ACHN (cell line): ENCODE measurements at regions not wholly inside any gene's neighbourhood (a gene's known extent, or its start where the extent isn't known, plus 50 kb on each side); places are given as distances from the start of the nearest gene placed in this dataset.
"Not testable (repeated sequence)": the region's sequence is repeated elsewhere in the genome, so short reads cannot be mapped to it uniquely, and the experiment has no call there.

Experiments
- DNase-seq: peaks from one replicate; pipeline ENCODE4 v3.0.0-alpha.2; 2015
- in situ Hi-C: cut with HindIII; loops from 2 replicates; pipeline ENCODE4 v1.10.0; 2017; ENCODE audit warnings: low sequenced_read_pairs, low pct_ligation_motif_present, low pct_unique_long_range_greater_than_20kb

DNA sequence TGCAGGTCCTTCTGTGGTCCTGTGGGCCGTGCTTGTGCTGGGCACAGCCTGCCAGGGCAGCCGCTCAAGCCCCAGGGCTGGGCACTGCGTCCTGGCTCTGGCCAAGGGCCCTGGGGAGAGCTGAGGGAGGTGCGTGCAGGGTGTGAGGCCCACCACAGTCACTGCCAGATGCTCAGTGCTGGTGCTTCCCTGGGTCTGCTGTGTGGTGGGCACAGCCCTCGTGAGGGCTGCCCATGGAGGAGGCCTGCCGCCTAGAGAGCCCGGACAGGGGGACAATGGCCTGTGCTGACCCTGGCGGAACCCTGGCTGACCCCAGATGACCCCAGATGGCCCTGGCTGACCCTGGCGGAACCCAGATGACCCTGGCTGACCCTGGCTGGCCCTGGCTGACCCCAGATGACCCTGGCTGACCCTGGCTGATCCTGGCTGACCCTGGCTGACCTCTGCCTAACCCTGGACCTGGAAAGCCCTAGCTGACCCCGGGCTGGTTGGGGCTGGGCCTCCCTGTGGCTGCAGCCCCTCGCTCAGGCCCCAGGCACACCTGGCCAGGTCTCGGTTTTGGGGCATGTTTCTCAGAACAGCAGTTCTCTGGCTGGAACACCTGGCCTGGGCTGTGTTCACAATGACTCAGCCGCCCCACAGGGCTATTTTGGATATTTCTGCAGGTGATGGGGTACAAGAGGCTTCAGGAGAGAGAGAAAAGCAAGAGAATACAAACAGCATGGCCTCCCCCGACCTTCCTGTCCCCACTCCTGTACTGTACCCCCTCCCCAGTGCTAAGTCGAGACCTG is 55.4 kb downstream of the TMEM121 start:
- DNase-seq = no peak
- in situ Hi-C loops = no loop called here

DNA sequence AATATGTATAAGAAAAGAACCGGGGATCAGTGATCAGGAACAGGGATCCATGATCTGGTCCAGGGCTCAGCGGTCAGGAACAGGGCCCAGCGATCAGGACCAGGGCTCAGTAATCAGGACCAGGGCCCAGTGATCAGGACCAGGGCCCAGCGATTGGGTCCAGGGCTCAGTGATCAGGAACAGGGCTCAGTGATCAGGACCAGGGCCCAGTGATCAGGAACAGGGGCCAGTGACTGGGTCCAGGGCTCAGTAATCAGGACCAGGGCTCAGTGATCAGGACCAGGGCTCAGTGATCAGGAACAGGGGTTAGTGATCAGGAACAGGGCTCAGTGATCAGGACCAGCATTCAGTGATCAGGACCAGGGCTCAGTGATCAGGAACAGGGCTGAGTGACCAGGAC is 56.3 kb downstream of the TMEM121 start:
- in situ Hi-C loops = no loop called here
- no peak for DNase-seq

DNA sequence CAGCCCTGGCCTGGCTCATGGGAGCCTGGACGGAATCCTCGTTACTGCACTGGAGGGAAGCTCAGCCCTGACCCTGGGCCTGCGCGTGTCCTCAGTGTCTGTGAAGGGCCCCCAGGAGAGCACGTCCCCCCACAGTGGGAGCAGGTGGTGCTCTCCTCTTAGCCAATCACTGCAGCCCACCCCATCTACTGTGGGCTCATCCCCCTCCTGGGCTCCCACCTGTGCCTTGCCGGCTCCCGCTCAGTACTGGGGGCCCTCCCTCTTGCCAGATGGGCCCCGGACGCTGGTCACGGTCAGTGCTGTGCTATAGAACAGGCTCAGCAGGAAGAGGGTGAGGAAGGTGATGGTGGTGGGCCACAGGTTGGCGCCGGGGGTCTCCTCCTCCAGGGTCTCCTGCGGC is 57.5 kb downstream of the TMEM121 start:
- in situ Hi-C loops, DNase-seq: not testable (repeated sequence)

DNA sequence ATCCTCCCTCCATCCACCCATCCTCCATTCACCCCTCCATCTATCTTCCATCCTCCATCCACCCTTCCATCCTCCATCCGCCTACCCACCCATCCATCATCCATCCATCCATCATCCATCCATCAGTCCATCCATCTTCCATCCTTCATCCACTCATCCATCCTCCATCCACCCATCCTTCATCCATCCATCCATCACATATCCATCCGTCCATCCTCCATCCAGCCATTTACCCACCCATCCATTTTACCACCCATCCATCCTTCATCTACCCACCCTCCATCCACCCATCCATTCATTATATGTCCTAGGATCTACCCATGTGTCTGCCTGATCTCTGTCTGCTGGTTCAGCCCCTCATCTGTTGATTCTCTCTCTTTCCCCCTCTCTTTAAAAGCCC is 58.9 kb downstream of the TMEM121 start:
- DNase-seq, in situ Hi-C loops: not testable (repeated sequence)

DNA sequence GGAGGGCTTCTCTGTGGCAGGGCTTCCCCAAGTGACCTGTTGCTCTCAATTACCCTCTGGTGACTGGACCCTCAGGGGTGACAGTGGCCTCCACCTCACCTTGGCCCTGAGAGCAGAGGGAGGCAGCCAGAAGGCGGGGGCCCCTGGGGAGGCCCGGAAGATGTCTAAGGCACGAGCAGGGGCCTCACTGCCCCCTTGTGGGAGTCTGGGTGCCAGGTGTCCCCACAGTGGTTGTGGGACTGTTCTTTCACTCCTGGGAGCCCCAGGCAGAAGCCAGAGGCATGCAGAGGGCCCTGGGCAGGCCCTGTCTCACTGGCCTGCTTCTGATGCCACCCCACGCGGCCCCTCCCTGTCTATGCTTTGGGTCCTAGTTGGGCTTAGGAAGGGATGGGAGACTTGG is 59.3 kb downstream of the TMEM121 start:
- in situ Hi-C loops, DNase-seq: not testable (repeated sequence)

DNA sequence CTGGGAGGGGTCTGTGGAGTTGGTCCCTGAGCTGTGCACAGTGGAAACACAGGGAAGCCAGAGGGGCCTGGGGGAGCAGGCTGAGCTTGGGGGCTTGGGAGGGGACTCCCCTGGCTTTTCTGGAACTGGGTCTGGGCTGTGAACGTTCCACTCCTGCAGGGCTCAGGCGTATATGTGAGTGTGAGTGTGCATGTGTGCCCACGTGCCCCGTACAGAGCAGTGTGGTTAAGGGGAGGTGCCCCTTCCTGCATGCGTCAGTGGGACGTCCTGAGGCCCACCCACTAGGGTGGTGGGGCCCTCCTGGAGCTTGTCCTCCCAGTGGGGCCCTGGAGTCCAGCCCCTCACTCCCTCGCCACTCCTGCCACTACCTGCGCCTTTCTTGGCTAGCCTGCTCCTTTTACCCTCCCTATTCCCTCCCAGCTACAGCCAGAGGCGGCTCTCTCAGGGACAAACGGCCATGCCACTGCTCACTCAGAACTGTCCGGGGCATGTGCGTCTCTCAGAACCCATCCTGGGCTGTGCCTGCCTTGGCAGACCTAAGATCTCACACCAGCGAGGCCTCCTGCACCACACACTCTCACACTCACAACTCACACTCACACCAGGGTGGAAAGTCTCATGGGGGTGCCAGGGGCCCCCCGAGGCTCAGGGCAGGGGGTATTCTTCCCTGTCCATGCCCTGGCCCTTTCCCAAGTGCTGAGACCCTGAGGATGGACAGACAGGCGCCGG is 59.9 kb downstream of the TMEM121 start:
- in situ Hi-C loops = not testable (repeated sequence)

DNA sequence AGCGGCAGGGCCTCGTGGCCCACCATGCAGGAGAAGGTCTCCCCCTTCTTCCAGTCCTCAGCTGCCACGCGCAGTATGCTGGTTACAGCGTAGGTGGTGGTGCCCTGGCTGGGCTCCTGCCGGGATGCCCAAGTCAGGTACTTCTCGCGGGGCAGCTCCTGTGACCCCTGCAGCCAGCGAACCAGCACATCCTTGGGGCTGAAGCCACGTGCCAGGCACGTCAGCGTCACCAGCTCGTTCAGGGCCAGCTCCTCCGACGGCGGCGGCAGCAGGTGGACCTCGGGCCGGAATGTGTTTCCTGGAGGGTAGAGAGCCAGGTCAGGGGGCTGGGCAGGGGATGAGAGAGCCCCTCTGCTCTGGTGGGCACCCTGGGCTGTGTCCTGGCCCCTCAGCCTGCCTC is 60.7 kb downstream of the TMEM121 start:
- DNase-seq, in situ Hi-C loops: not testable (repeated sequence)

More for the DNA sequence above, 59.9 kb downstream of the TMEM121 start:
- not testable (repeated sequence) for DNase-seq

DNA sequence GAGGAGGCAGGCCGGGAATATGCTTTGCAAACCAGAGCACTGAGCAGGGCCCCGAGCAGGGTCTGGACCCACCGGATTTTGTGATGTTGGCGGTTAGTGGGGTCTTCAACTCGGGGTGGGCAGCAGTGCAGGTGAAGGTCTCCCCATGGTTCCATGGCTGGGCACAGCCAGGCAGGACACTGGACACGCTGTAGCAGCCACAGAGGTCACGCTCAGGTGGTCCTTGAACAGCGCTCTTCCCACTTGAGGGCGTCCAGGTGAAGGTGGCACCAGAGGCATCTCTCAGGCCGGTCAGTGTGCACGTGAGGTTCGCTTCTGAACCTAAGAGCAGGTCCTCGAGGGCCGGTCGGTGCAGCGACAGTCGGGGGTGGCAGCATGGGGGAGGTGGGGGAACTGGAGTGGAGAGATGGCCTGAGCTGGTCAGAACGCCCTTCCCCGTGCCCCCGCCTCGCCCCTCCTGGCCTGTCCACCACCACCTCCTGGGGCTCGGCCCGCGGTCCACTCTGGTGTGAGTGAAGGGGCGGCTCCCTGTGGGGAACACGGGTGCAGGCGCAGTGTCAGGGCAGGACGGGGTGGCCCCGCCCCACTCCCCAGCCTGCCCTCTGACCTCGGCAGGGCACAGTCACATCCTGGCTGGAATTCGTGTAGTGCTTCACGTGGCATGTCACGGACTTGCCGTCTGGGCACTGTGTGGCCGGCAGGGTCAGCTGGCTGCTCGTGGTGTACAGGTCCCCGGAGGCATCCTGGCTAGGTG is 61.3 kb downstream of the TMEM121 start:
- in situ Hi-C loops, DNase-seq: not testable (repeated sequence)

DNA sequence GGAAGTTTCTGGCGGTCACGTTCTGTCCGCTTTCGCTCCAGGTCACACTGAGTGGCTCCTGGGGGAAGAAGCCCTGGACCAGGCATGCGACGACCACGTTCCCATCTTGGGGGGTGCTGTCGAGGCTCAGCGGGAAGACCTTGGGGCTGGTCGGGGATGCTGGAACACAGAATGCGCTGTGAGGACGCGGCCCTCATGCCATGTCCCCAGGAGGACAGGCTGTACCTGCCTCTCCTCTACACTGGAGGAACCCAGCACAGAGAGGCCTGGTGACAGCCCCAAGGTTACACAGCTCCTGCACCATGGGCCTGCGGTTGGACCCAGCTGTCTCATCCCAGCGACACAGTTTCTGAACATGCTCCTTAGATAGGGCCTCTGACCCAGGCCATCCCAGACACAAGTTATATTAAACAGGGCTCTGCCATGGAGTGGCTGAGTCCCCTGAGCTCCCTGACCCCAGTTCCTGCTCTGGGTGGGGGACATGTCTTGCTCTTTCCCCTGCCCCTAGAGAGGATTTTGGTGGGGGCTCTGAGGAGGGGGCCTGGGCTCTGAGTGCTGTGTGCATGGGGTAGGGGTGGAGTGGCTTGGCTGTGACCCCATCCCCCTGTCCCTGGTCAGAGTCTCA is 62.0 kb downstream of the TMEM121 start:
- DNase-seq = no peak
- in situ Hi-C loops = no loop called here

DNA sequence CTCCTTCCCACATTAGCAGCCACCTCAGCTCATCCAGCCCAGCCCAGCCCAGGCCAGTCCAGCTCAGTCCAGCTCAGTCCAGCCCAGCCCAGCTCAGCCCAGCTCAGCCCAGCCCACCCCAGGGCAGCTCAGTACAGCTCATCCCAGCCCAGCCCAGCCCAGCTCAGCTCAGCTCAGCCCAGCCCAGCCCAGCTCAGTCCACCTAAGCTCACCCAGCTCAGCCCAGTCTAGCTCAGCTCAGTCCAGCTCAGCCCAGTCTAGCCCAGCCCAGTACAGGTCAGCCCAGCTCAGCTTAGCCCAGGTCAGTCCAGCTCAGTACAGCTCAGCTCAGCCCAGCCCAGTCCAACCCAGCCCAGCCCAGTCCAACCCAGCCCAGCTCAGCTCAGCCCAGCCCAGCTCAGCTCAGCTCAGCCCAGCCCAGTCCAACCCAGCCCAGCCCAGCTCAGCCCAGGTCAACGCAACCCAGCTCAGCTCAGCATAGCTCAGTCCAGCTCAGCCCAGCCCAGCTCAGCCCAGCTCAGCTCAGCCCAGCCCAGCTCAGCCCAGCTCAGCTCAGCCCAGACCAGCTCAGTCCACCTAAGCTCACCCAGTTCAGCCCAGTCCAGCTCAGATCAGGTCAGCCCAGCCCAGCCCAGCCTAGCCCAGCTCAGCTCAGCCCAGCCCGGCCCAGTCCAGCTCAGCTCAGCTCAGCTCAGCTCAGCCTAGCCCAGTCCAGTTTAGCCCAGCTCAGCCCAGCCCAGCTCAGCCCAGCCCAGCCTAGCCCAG is 63.0 kb downstream of the TMEM121 start:
- DNase-seq = no peak
- in situ Hi-C loops = no loop called here

DNA sequence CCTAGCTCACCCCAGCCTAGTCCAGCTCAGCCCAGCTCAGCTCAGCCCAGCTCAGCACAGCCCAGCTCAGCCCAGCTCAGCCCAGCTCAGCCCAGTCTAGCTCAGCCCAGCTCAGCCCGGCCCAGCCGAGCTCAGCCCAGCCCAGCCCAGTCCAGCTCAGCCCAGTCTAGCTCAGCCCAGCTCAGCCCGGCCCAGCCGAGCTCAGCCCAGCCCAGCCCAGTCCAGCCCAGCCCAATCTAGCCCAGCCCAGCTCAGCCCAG is 63.5 kb downstream of the TMEM121 start:
- in situ Hi-C loops, DNase-seq: not testable (repeated sequence)

DNA sequence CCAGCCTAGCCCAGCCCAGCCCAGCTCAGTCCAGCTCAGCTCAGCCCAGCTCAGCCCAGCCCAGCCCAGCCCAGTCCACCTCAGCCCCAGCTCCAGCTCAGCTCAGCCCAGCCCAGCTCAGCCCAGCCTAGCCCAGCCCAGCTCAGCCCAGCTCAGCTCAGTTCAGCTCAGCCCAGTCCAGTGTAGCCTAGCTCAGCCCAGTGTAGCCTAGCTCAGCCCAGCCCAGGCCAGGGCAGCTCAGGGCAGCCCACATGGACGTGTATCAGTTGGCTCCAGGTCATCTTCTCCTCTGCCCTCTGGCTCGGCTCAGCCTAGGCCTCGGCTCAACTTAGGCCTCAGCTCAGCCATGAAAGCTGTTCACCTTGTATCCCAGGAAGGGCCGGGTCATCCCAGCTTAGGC is 64.7 kb downstream of the TMEM121 start:
- in situ Hi-C loops = no loop called here
- no peak for DNase-seq

DNA sequence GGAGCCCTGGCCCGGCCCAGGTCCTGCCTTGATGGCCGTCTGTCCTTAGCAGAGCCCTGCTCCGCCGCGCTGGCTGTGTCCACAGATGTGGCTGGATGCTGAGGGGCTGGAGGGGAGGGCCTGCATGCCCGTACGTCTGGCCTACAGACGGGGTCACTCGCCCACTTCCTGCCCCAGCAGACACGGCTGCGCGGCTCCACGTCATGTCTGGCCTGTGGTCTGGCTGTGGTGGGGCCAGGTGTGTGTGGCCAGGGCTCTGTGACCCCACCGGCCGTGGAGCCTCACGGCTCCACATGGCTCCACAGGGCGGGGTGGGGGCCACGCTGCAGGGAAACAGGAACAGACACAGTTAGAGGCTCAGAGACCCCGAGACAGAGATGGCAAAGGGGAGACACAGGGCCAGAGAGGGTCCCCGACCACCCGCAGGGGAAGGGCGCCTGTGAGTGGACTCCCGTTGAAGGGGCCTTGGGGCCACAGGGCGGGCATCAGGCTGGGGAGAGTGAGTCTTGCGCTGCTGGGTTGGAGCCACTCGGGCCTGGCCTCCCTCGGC is 65.5 kb downstream of the TMEM121 start:
- DNase-seq, in situ Hi-C loops: not testable (repeated sequence)

DNA sequence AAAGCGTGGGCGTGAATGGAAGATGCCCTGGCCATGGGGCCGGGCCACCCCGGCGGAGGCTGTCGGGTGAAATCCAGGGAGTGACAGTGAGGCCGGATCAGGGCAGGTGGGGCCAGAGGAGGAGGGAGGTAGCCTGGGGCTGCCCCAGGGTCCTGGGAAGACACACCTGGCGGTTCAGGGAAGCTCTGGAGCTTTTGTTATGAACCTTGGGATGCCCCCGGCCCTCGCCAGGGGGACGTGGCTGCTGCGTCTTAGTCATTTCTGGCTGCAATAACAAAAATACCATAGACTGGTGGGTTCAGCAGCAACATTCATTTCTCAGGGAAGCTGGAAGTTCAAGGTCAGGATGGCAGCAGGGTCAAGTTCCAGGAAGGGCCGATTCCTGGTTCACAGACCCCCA is 66.3 kb downstream of the TMEM121 start:
- DNase-seq, in situ Hi-C loops: not testable (repeated sequence)

DNA sequence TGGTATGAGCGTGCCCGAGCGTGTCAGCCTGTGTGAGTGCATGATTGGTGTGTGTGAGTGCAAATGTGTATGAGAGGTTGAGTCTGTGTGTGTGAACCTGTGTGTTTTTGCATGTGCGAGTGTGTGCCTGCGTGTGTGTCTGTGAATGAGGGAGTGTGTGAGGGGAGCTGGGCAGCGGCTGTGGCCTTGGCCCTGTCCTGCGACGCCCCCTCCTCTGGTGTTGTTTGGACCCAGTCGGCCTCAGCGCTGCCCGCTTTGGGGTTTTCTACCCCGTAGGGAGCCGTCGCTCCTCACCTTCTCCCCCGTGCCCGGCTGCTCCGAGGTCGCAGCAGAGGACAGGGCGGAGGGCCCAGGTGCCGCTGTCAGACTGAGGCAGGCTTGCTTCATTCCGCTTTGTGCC is 69.0 kb downstream of the TMEM121 start:
- DNase-seq, in situ Hi-C loops: not testable (repeated sequence)

DNA sequence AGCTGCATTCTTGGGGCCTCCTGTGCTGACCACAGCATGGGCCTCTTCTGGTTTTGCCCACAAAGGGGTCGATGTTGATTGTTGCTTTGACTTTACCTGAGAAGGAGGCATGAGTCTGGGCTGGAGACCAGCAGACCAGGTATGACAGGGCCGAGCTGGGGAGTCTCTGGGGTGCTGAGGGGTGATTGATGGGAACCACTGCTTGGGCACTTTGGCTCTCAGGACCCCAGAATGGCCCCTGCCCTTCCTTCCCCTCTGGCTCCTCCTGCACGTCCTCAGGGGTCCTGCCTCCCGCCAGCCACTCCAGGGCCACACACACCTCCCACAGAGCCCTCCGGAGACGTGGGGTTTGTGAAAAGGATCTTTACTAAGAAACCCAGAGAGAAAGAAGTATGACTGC is 70.0 kb downstream of the TMEM121 start:
- in situ Hi-C loops, DNase-seq: not testable (repeated sequence)

DNA sequence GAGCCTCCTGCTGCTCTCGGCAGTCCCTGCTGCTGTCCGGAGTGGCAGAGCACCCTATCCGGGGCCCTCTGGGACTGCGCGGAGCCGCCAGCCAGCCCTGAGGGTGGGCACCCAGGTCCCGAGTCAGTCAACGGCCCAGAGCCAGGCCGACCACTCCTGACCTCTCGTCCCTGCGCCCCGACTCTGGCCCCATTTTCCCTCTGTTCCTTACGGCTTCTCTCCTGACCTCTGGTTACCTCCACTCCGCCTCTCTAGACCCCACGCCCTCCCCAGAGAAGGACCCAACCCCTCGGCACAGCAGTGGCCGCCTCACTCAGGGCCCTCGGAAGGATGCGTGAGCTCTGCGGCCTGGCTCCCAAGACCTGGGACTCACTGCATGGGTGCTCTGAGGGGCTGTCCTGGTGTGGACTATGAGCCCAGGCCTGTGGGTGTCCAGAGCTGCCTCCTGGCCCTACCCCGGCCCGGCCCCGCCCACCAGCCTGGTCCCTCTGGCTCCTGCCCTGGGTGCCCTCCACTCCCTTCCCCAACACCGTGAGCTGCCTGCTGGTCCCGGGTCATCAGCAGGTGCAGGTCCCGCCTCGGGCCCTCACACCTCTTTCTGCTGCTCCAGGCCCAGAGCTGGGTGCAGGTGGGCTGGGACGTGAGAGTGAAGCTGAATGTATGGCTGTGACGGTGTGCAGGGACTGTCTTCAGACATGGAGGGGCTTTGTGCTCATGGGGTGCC is 71.8 kb downstream of the TMEM121 start:
- DNase-seq, in situ Hi-C loops: not testable (repeated sequence)
